Umbilical cord (tissue), 1 donor: ENCODE measurements at regions not wholly inside any gene's neighbourhood (a gene's known extent, or its start where the extent isn't known, plus 50 kb on each side); places are given as distances from the start of the nearest gene placed in this dataset.
A peak's percentile ranks its signal among the peaks of the same experiment; 100 is the strongest.

ENCODE experiments used
- DNase-seq: peaks from one replicate; pipeline ENCODE4 v3.0.0-alpha.2; 2015; ENCODE audit warnings: low spot score

GRCh38 chr14:71202881-71203280 lies 295.6 kb downstream of the PCNX1 start:
- DNase-seq = no peak

GRCh38 chr14:71203306-71203705 lies 296.0 kb downstream of the PCNX1 start:
- no peak for DNase-seq

GRCh38 chr14:71204231-71204630 lies 297.0 kb downstream of the PCNX1 start:
- DNase-seq = no peak

- no peak for DNase-seq
These were observed 297.5 kb downstream of the PCNX1 start for GRCh38 chr14:71204768-71205167.

GRCh38 chr14:71206123-71206522 lies 298.9 kb downstream of the PCNX1 start:
- no peak for DNase-seq

- DNase-seq = peak; percentile 19
These were observed 299.6 kb downstream of the PCNX1 start for GRCh38 chr14:71206766-71207371.

GRCh38 chr14:71208702-71209357 lies 301.6 kb downstream of the PCNX1 start:
- no peak for DNase-seq

GRCh38 chr14:71209888-71210287 lies 302.6 kb downstream of the PCNX1 start:
- no peak for DNase-seq

- no peak for DNase-seq
These were observed 304.8 kb downstream of the PCNX1 start for GRCh38 chr14:71212093-71212492.

GRCh38 chr14:71212683-71213107 lies 305.4 kb downstream of the PCNX1 start:
- DNase-seq = peak; percentile 25

- no peak for DNase-seq
These were observed 307.0 kb downstream of the PCNX1 start for GRCh38 chr14:71214241-71214640.

GRCh38 chr14:71220462-71220861 lies 313.2 kb downstream of the PCNX1 start:
- DNase-seq = no peak

GRCh38 chr14:71221119-71221518 lies 313.9 kb downstream of the PCNX1 start:
- DNase-seq = no peak

- no peak for DNase-seq
These were observed 317.9 kb downstream of the PCNX1 start for GRCh38 chr14:71225113-71225512.

GRCh38 chr14:71228711-71229110 lies 321.5 kb downstream of the PCNX1 start:
- no peak for DNase-seq

GRCh38 chr14:71229875-71230274 lies 322.6 kb downstream of the PCNX1 start:
- no peak for DNase-seq

GRCh38 chr14:71230897-71231296 lies 323.6 kb downstream of the PCNX1 start:
- DNase-seq = no peak

GRCh38 chr14:71231521-71232393 lies 324.5 kb downstream of the PCNX1 start:
- no peak for DNase-seq

- DNase-seq = no peak
These were observed 325.2 kb downstream of the PCNX1 start for GRCh38 chr14:71232506-71232905.

- DNase-seq = peak; percentile 24
These were observed 328.6 kb downstream of the PCNX1 start for GRCh38 chr14:71235875-71236274.

- DNase-seq = no peak
These were observed 329.2 kb downstream of the PCNX1 start for GRCh38 chr14:71236487-71236886.

- DNase-seq = no peak
These were observed 330.3 kb downstream of the PCNX1 start for GRCh38 chr14:71237556-71237955.

GRCh38 chr14:71238835-71239234 lies 331.6 kb downstream of the PCNX1 start:
- DNase-seq = no peak
